ENCODE measurements at regions not wholly inside any gene's neighbourhood (a gene's known extent, or its start where the extent isn't known, plus 50 kb on each side); places are given as distances from the start of the nearest gene placed in this dataset.

GRCh38 chr18:51510020-51510419 lies 312.5 kb upstream of the MEX3C start:
- TF ChIP-seq CTCF (IDR thresholded peaks at IDR 0.05), result no peak
- TF ChIP-seq ZFX (IDR thresholded peaks at IDR 0.05; ENCODE audit: borderline replicate concordance), result no peak

All from 22Rv1 (cell line).